Mesendoderm (in vitro differentiated cells): ENCODE measurements at regions not wholly inside any gene's neighbourhood (a gene's known extent, or its start where the extent isn't known, plus 50 kb on each side); places are given as distances from the start of the nearest gene placed in this dataset.
"Not testable (repeated sequence)": the region's sequence is repeated elsewhere in the genome, so short reads cannot be mapped to it uniquely, and the experiment has no call there.

Source experiments
- DNase-seq: peaks from one replicate; pipeline ENCODE4 v3.0.0; 2013
- H2AK5ac ChIP-seq: 2 replicates; pipeline ENCODE4 v1.6.1; 2013; ENCODE audit warnings: low read length, inconsistent platforms
- H2BK120ac ChIP-seq: 2 replicates; pipeline ENCODE4 v1.6.1; 2013; ENCODE audit warnings: low read depth, mild to moderate bottlenecking, low read length, moderate library complexity, mixed read lengths
- H2BK15ac ChIP-seq: replicated peaks from 2 replicates; pipeline ENCODE4 v1.6.1; 2013; ENCODE audit warnings: low read depth, mild to moderate bottlenecking, moderate library complexity
- H2BK5ac ChIP-seq: 2 replicates; pipeline ENCODE4 v1.6.1; 2013; ENCODE audit warnings: low read length, inconsistent platforms
- H3K18ac ChIP-seq: 2 replicates; pipeline ENCODE4 v1.6.1; 2013; ENCODE audit warnings: mild to moderate bottlenecking, low read length, mixed read lengths
- H3K23ac ChIP-seq: one replicate; pipeline ENCODE4 v1.6.1; 2013; ENCODE audit warnings: low read length
- H3K27ac ChIP-seq: 2 replicates; pipeline ENCODE4 v1.5.1; 2013; ENCODE audit warnings: low read depth, mild to moderate bottlenecking, inconsistent platforms, low read length, moderate library complexity
- H3K27me3 ChIP-seq: 2 replicates; pipeline ENCODE4 v1.6.1; 2013; ENCODE audit warnings: low read length, control low read depth, mild to moderate bottlenecking, inconsistent platforms; ENCODE audit not compliant: insufficient read depth, poor library complexity
- H3K36me3 ChIP-seq: 2 replicates; pipeline ENCODE4 v1.6.1; 2013; ENCODE audit warnings: low read length, inconsistent platforms; ENCODE audit not compliant: control insufficient read depth, insufficient read depth
- H3K4ac ChIP-seq: one replicate; pipeline ENCODE4 v1.6.1; 2013; ENCODE audit warnings: low read depth, mild to moderate bottlenecking, low read length, moderate library complexity
- H3K4me1 ChIP-seq: 2 replicates; pipeline ENCODE4 v1.6.1; 2013; ENCODE audit warnings: low read depth, low read length, inconsistent platforms; ENCODE audit not compliant: control insufficient read depth
- H3K4me2 ChIP-seq: 2 replicates; pipeline ENCODE4 v1.6.1; 2013; ENCODE audit warnings: low read length
- H3K4me3 ChIP-seq: 2 replicates; pipeline ENCODE4 v1.5.1; 2013; ENCODE audit warnings: mild to moderate bottlenecking, low read length
- H3K56ac ChIP-seq: one replicate; pipeline ENCODE4 v1.6.1; 2013; ENCODE audit warnings: low read length
- H3K79me1 ChIP-seq: 2 replicates; pipeline ENCODE4 v1.6.1; 2013; ENCODE audit warnings: low read length, inconsistent platforms
- H3K79me2 ChIP-seq: 2 replicates; pipeline ENCODE4 v1.6.1; 2013; ENCODE audit warnings: mild to moderate bottlenecking, low read length; ENCODE audit not compliant: control insufficient read depth, insufficient read depth
- H3K9ac ChIP-seq: 2 replicates; pipeline ENCODE4 v1.6.1; 2013; ENCODE audit warnings: low read length, inconsistent platforms
- H4K5ac ChIP-seq: one replicate; pipeline ENCODE4 v1.6.1; 2013; ENCODE audit warnings: low read length
- H4K8ac ChIP-seq: one replicate; pipeline ENCODE4 v1.6.1; 2013; ENCODE audit warnings: low read depth, mild to moderate bottlenecking, control low read depth, low read length, moderate library complexity
- WGBS: extraction: QIAGEN DNeasy Blood & Tissue Kit; methylation state at CpG from one replicate; pipeline ENCODE4 v1.1.7; 2013; ENCODE audit warnings: low lambda C conversion rate, missing lambda C conversion rate; ENCODE audit not compliant: insufficient coverage; ENCODE audit errors: extremely low coverage; 5-methylcytosine and 5-hydroxymethylcytosine counted together

DNA sequence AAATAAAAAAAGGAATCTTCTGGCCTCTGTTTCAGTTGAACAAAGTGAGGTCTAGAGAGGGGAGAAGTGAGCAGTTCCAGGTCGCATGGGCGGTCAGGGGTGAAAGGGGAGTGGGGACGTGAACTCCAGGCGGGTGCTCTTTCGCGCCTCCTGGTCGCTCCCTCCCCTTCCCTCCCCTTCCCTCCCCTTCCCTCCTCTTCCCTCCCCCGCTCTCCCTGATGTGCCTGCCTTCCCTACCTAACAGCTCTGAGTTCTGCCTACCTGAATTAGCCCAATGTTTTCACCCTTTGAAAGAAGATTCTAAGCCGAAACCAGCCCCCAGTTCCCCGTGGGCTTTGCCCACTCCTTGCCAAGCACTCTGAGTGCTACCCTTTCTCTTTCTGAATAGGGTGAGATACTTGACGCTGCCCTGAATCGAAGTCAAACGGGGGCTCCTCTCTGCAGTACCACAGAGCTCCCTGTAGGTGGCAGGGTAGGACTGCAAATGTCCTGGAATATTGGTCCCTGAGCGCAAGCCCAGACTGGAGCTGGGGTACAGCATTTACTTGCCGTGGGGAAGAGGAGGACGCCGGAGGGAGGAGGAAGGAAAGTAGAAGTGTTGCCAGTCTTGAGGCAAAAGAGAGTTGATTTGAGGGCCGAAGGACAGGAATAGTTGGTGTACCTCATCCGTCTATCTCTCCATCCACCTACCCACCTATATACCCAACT, 214.4 kb downstream of the NPIPA7 start:
- H4K5ac ChIP-seq, H3K9ac ChIP-seq, H3K27me3 ChIP-seq, H3K4me2 ChIP-seq, H3K36me3 ChIP-seq, H3K56ac ChIP-seq, H3K23ac ChIP-seq, H3K4me1 ChIP-seq, H2AK5ac ChIP-seq, H3K79me2 ChIP-seq, H2BK5ac ChIP-seq, H2BK15ac ChIP-seq, H3K79me1 ChIP-seq, H3K27ac ChIP-seq, H3K18ac ChIP-seq, H4K8ac ChIP-seq, H3K4ac ChIP-seq, H3K4me3 ChIP-seq, H2BK120ac ChIP-seq: not testable (repeated sequence)
- peak; percentile 2 for DNase-seq
- no CpG with 5 or more reads among the region's 19 CpGs for WGBS

DNA sequence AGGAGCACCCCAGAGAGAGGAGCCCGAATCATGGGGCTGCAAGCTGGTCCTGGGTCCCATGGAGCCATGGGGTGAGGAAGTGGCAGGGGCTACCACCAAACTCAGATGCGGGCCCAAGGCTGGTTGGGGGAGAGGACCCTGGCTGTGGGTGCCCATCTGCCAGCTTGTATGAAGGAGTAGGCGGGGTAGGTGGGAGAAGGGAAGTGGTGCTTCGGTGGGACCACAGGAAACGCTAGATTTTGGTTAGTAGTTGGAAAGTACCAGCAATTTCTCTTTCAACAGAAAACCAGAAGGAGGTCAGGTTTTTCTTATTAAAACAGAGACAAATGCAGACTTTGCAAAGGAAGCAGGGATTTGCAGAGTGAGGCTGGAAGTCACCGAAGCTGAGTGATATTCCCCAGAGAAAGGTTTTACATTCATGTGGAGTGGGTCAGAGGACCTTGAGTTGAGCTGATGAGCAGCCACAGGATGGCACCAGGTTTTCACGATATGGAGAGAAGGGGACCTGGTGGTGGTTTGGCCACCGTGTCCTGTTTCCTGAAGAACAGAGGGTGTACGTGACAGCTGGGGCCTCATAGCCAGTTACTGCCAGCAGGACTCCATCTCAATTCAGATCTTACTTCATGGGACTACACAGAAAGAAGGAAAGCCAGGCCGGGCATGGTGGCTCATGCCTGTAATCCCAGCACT, 216.2 kb downstream of the NPIPA7 start:
- H3K27me3 ChIP-seq, H3K4me2 ChIP-seq, H4K5ac ChIP-seq, H3K4me1 ChIP-seq, H3K4ac ChIP-seq, H2BK15ac ChIP-seq, H3K9ac ChIP-seq, H3K79me2 ChIP-seq, H3K36me3 ChIP-seq, H3K4me3 ChIP-seq, H2BK5ac ChIP-seq, H3K18ac ChIP-seq, H3K56ac ChIP-seq, H3K27ac ChIP-seq, H3K79me1 ChIP-seq, H3K23ac ChIP-seq, H2AK5ac ChIP-seq, H2BK120ac ChIP-seq, DNase-seq, H4K8ac ChIP-seq: not testable (repeated sequence)
- no CpG with 5 or more reads among the region's 10 CpGs for WGBS

DNA sequence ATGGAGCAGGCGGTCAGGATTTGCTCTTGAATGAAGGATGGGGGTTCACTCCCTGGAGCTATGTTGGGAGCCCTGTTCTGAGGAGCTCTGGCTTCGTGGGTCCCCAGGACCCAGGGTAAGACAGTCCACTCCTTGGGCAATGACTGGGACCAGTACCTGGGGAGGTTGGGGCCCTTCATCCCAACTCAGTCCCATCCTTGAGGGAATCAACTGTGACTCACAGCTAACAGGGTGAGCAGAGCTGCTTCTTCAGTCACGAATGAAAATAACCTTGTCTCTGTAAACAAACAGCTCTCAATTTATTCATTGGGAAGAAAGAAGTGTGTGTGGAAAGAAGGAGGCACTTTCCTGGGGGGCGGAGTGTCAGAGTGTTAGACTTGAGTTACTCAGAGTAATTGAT, 222.3 kb downstream of the NPIPA7 start:
- not testable (repeated sequence) for H3K4me2 ChIP-seq, H3K36me3 ChIP-seq, H4K5ac ChIP-seq, H3K18ac ChIP-seq, DNase-seq, H3K56ac ChIP-seq, H3K9ac ChIP-seq, H3K4me1 ChIP-seq, H2AK5ac ChIP-seq, H2BK15ac ChIP-seq, H2BK5ac ChIP-seq, H4K8ac ChIP-seq, H3K4me3 ChIP-seq, H3K23ac ChIP-seq, H3K79me2 ChIP-seq, H3K79me1 ChIP-seq, H2BK120ac ChIP-seq, H3K27me3 ChIP-seq, H3K4ac ChIP-seq, H3K27ac ChIP-seq
- no CpG with 5 or more reads among the region's 4 CpGs for WGBS

DNA sequence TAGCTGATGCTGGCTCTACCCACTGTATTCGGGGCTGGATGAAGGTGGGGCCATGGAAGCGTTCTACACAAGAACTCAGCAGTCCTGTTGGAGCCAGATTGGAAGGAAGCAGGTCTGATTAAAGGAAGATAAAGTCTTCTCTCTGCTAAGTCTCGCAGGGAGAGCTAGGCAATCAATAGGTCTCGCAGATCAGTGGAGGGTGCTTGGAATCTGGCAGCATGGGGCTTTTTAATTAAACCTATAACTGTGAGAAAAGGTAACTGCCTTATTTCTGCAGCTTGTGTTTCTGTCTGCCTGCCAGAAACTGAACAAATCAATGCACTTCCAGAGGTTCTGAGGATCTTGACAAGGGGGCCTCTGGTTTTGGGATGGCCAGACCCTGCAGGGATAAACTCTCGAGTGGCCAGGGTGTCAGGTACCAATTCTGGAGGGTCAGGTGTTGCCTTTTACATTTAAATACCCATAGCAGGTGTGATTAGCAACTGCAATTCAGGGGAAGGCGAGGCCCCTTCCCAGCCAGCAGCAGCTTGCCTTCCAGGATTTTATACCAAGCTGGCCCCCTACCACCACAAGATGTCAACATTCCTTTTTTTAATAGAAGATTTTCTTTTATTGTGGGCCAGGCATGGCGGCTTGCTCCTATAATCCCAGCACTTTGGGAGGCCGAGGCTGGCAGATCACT, 228.6 kb downstream of the NPIPA7 start:
- not testable (repeated sequence) for H2AK5ac ChIP-seq, H3K79me2 ChIP-seq, H3K4ac ChIP-seq, H2BK120ac ChIP-seq, H3K56ac ChIP-seq, H3K18ac ChIP-seq, H3K23ac ChIP-seq, H3K27ac ChIP-seq, H4K8ac ChIP-seq, H3K36me3 ChIP-seq, H3K9ac ChIP-seq, H3K27me3 ChIP-seq, H3K4me2 ChIP-seq, H3K4me3 ChIP-seq, H3K4me1 ChIP-seq, H4K5ac ChIP-seq, H2BK5ac ChIP-seq, H3K79me1 ChIP-seq, DNase-seq, H2BK15ac ChIP-seq
- WGBS, result no CpG with 5 or more reads among the region's 8 CpGs

DNA sequence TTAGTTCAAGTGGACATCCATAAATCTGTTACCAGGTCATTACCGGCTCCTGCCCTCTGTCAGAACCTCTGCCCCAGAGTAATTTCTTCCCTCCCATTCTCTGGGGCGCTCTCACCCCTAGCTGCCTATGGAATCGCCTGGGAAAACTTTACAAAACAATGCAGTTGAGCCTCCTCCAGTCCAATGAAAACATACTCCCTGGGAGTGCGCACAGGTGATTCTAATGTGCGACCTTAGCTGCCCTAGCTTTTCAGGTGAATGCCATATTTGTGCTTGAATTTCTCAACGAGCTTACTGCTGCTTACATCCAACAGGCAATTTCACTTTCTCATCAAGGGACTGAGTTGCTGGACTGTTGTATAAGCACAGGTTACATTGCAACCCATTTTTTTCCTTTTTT, 230.7 kb downstream of the NPIPA7 start:
- not testable (repeated sequence) for H3K27me3 ChIP-seq, H4K5ac ChIP-seq, DNase-seq, H2AK5ac ChIP-seq, H2BK5ac ChIP-seq, H3K27ac ChIP-seq, H3K79me1 ChIP-seq, H2BK15ac ChIP-seq, H3K56ac ChIP-seq, H3K4ac ChIP-seq, H3K4me1 ChIP-seq, H3K79me2 ChIP-seq, H3K4me2 ChIP-seq, H3K4me3 ChIP-seq, H3K36me3 ChIP-seq, H3K23ac ChIP-seq, H4K8ac ChIP-seq, H3K18ac ChIP-seq, H2BK120ac ChIP-seq, H3K9ac ChIP-seq
- WGBS, result no CpG with 5 or more reads among the region's 6 CpGs
